ENCODE measurements at regions not wholly inside any gene's neighbourhood (a gene's known extent, or its start where the extent isn't known, plus 50 kb on each side); places are given as distances from the start of the nearest gene placed in this dataset.
"Not testable (repeated sequence)": the region's sequence is repeated elsewhere in the genome, so short reads cannot be mapped to it uniquely, and the experiment has no call there.

GRCh38 chr10:61818251-61818650, 83.2 kb upstream of the ARID5B start:
- not testable (repeated sequence) for H3K4me3 ChIP-seq (replicated peaks; ENCODE audit: insufficient read depth, low read length); H3K27me3 ChIP-seq (ENCODE audit: insufficient read depth, poor library complexity, severe bottlenecking); DNase-seq (ENCODE audit: low read depth in 1 of 2, low spot score in 1 of 2); H3K27ac ChIP-seq (replicated peaks)

- no peak for DNase-seq (ENCODE audit: low read depth in 1 of 2, low spot score in 1 of 2)
- TF ChIP-seq SPI1 (IDR thresholded peaks at IDR 0.05; ENCODE audit: borderline replicate concordance, low read depth), result no peak
- no peak for TF ChIP-seq REST (IDR thresholded peaks at IDR 0.05; ENCODE audit: insufficient replicate concordance, low read depth)
- TF ChIP-seq, protein P1, sequence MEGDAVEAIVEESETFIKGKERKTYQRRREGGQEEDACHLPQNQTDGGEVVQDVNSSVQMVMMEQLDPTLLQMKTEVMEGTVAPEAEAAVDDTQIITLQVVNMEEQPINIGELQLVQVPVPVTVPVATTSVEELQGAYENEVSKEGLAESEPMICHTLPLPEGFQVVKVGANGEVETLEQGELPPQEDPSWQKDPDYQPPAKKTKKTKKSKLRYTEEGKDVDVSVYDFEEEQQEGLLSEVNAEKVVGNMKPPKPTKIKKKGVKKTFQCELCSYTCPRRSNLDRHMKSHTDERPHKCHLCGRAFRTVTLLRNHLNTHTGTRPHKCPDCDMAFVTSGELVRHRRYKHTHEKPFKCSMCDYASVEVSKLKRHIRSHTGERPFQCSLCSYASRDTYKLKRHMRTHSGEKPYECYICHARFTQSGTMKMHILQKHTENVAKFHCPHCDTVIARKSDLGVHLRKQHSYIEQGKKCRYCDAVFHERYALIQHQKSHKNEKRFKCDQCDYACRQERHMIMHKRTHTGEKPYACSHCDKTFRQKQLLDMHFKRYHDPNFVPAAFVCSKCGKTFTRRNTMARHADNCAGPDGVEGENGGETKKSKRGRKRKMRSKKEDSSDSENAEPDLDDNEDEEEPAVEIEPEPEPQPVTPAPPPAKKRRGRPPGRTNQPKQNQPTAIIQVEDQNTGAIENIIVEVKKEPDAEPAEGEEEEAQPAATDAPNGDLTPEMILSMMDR (IDR thresholded peaks at IDR 0.05; ENCODE audit: insufficient read depth, low read length), result no peak
- TF ChIP-seq GABPA (IDR thresholded peaks at IDR 0.05; ENCODE audit: low read depth), result no peak
- no peak for TF ChIP-seq POLR2AphosphoS5 (IDR thresholded peaks at IDR 0.05; ENCODE audit: low read depth)
- H3K4me3 ChIP-seq (replicated peaks; ENCODE audit: insufficient read depth, low read length), result no peak overlapping the region
- no peak overlapping the region for H3K27ac ChIP-seq (replicated peaks)
- no peaks in the 10 kb centered on the region for H3K27me3 ChIP-seq (ENCODE audit: insufficient read depth, poor library complexity, severe bottlenecking)
Measured at GRCh38 chr10:61819208-61819607, 82.3 kb upstream of the ARID5B start.

DNA sequence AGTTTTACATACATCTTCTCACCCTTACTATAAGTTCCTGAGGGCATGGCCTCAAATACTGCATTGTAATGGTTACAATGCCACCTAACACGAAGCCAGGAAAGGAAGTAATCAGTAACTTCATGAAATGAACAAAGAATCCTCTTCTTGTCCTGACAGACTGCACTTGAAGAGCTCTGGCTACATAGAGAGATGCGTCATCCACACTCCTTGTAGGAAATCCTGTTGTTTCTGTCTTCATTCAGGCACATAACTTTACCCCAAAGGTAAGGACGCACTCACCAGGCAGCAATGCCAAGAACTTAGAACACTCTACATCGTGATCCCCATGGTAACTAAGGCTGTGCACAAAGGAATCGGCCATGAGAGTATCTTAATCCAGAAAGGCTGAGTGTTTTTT, 80.3 kb upstream of the ARID5B start:
- Histone ChIP-seq H3K27me3 (ENCODE audit: insufficient read depth, poor library complexity, severe bottlenecking) (no peaks in the 10 kb centered on the region), H3K27ac (replicated peaks) (no peak overlapping the region), H3K4me3 (replicated peaks; ENCODE audit: insufficient read depth, low read length) (no peak overlapping the region)
- no peak for DNase-seq (ENCODE audit: low read depth in 1 of 2, low spot score in 1 of 2)
- TF ChIP-seq, protein P1 (IDR thresholded peaks at IDR 0.05; ENCODE audit: insufficient read depth, low read length), result no peak
- no peak for TF ChIP-seq POLR2AphosphoS5 (IDR thresholded peaks at IDR 0.05; ENCODE audit: low read depth)
- no peak for TF ChIP-seq REST (IDR thresholded peaks at IDR 0.05; ENCODE audit: insufficient replicate concordance, low read depth)
- no peak for TF ChIP-seq SPI1 (IDR thresholded peaks at IDR 0.05; ENCODE audit: borderline replicate concordance, low read depth)
- TF ChIP-seq GABPA (IDR thresholded peaks at IDR 0.05; ENCODE audit: low read depth), result no peak

- DNase-seq (ENCODE audit: low read depth in 1 of 2, low spot score in 1 of 2), result no peak
- no peaks in the 10 kb centered on the region for H3K27me3 ChIP-seq (ENCODE audit: insufficient read depth, poor library complexity, severe bottlenecking)
- H3K27ac ChIP-seq (replicated peaks), result no peak overlapping the region
- H3K4me3 ChIP-seq (replicated peaks; ENCODE audit: insufficient read depth, low read length), result no peak overlapping the region
- no peak for TF ChIP-seq GABPA (IDR thresholded peaks at IDR 0.05; ENCODE audit: low read depth)
- TF ChIP-seq REST (IDR thresholded peaks at IDR 0.05; ENCODE audit: insufficient replicate concordance, low read depth), result no peak
- TF ChIP-seq SPI1 (IDR thresholded peaks at IDR 0.05; ENCODE audit: borderline replicate concordance, low read depth), result no peak
- no peak for TF ChIP-seq POLR2AphosphoS5 (IDR thresholded peaks at IDR 0.05; ENCODE audit: low read depth)
- TF ChIP-seq, protein P1 (IDR thresholded peaks at IDR 0.05; ENCODE audit: insufficient read depth, low read length), result no peak
Measured at GRCh38 chr10:61821693-61822092, 79.8 kb upstream of the ARID5B start.
